SKM-1 treated with dmso at 0.1 percent for 144 hours (cell line): ENCODE measurements at regions not wholly inside any gene's neighbourhood (a gene's known extent, or its start where the extent isn't known, plus 50 kb on each side); places are given as distances from the start of the nearest gene placed in this dataset.

Experiments
- DNase-seq: peaks from one replicate; lab custom pipeline; 2025; ENCODE audit not compliant: unreplicated experiment; lab: John Stamatoyannopoulos, UW

DNA sequence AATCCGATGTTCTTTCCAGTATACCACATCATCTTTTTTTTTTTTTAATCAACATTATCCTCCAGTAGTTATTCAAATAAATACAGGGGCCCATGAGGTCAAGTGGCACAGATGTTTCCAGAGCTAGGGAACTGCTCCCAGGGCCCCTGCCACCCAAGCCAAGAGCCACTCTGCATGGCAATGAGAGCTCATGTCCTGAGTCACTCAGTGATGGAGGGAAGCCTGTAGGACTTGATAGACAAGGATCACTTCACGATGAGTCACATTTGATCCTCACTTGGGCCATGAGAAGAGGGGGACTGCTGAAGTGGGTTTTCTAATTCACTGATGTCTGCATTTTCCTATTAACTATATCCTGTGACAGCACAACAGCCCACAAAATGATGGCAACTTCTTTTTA lies 127.0 kb upstream of the PKDCC start:
- no peak for DNase-seq

GRCh38 chr2:41922177-41922576 lies 125.6 kb upstream of the PKDCC start:
- DNase-seq, result no peak

GRCh38 chr2:41923156-41923786 lies 124.5 kb upstream of the PKDCC start:
- no peak for DNase-seq

GRCh38 chr2:41924024-41924423 lies 123.8 kb upstream of the PKDCC start:
- DNase-seq, result no peak

- DNase-seq, result no peak
These were observed 123.0 kb upstream of the PKDCC start for GRCh38 chr2:41924709-41925408.

DNA sequence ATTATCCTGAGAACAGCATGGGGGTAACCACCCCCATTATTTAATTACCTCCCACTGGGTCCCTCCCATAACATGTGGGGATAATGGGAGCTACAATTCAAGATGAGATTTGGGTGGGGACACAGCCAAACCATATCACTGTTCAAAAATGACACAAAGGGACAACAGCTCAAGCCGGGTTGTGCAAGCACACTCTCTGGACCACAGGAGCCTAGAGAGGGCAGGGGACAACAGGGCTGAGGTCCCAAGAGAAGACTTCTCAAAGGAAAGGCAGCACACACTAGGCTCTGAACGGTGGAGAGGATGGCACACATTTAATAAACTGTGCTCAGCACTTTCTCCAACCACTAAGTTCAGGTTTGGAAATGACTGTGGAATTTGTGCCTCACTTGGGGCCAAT lies 122.1 kb upstream of the PKDCC start:
- DNase-seq, result no peak

DNA sequence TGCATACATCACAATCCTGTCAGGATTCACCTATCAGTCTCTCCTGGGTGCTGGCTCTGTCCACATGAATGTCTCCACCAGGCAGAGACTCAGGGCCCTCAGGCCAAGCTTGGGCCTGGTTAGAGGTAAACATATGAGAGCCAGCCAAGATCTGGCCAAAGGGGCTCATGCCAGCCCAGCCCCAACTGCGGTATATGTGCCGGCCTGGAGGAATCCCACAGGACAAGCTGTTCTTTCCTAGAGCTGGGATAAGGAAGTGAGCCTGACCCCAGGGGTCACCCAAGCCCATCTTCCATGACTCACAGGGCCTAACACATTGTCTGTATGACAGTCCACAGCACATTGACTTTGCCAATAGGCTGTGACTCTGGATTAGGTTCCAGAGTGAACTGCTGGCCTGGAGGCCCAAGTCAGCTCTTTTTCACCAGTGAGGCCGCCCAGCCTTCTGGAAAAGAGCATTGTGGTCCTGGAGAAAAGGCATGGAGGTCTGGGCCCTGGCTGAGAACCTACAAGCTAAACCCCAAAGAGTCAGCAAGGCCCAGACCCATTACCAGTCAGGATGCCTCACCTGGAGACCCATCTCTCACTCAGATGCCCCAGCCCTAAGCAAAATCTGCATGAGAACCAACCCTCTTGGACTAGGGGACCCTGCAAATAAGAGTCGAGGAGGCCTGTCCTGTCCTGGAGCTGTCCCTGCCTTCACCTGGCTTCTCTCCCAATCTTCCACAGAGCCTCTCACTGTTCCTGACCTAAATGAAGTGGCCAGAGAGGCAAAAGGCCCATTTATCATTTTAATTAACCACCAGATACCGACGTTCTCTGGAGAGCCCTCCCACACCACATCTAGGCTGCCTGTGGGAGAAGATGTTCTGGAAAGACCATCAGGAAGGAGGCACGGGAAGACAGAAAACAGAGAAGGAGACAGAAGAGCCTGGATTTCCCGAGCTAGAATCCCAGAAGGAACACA lies 120.9 kb upstream of the PKDCC start:
- no peak for DNase-seq

DNA sequence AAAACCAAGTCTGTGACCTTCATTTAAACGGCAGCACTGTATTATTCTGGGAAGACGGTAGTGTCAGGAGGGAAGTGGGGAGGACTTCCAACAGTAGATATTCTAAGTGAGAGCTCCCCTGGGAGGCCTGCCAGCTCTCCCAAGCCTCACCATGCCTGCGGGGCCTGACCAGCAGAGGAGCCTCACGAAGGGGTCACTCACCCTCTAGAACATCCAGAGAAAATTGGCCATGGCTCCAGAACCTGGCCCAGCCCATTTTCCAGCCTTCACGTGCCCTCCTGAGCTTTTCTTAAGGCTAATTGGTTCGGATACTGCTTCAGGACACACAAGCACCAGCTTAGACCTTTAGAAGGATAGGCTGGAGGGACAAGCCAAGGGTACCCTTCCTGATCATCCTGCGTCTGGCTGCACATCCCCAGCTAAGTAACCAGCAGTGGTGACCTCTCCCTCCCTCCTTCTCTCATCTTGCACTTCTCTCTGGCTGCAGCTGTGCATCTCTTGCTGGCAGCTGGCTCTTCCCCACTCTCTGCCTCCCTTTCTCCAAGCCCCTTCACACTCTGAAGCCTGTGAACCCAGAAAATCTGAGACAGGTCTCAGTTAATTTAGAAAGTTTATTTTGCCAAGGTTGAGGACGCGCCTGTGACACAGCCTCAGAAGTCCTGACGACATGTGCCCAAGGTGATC lies 120.1 kb upstream of the PKDCC start:
- DNase-seq, result no peak

DNA sequence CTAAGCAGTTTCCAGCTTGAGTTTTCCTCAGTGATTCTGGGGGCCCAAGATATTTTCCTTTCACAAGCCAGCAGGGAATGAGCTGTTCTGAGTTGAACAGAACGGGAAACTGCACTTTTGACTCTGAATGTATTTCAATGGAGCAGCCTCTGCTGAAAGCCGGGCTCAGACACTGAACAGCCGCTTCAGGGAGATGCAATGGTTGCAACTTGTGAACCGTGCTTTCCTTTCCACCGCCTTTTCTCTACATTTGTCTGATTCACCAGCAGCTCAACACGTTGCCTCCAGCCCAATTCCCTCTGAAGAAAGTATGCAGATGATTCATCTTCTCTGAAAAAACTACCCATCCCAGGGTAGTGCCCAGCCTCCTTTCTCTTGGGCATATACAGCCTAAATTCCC lies 119.3 kb upstream of the PKDCC start:
- DNase-seq, result no peak

DNA sequence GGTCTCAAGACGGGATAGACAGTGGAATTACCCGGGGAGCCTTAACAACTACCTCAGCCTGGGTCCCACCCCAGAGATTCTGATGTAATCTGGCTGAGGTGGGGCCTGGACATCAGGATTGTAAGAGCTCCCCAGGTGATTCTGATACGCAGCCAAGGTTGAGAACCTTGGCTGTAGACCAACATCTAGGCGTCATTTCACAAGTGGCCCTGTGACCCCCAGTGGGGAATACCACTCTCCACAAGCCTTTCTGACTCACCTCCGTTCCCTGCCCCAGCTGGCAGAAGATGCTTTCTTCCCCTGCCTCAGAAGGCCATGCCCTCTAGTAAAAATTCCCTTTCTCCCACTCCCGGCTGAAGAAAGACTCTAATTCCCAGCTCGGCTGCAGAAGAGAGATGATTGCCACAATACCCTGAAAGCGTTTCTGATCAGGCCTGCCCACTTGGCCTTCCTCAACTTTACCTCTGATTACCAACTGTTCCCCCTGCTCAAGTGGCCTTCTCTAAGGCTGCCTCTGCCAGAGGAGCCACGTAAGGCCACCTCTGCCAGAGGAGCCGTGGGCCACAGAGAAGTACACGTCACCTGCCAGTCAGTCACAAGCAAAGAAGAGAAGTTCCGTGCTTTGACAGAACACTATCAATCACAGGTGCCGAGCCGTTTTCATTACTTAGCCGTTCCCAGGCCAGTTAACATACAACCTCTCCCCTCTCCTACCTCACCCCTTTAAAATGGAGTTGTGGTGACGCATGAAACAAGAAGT lies 116.8 kb upstream of the PKDCC start:
- DNase-seq, result no peak

- no peak for DNase-seq
These were observed 115.4 kb upstream of the PKDCC start for GRCh38 chr2:41932241-41933045.

GRCh38 chr2:41933046-41933420 lies 114.8 kb upstream of the PKDCC start:
- DNase-seq, result no peak

GRCh38 chr2:41933585-41934320 lies 114.1 kb upstream of the PKDCC start:
- DNase-seq, result no peak

GRCh38 chr2:41934329-41934958 lies 113.4 kb upstream of the PKDCC start:
- DNase-seq, result no peak

DNA sequence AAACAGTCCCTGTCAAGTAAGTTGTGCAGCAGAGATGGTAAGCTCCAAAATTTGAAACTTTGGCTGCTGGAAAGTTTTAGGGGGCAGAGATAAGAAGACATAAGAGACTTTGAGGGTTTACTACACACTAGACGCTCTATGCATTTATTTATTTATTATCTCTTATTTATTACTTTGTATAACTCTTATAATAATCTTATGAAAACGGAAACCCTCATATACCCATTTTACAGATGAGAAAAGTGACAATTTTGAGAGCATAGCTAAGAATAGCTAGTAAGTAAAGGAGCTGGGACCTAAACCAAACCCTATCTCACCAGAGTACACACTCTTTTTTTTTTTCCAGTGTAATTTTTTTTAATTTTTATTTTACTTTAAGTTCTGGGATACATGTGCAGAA lies 112.8 kb upstream of the PKDCC start:
- no peak for DNase-seq

GRCh38 chr2:41935825-41936224 lies 112.0 kb upstream of the PKDCC start:
- no peak for DNase-seq

- DNase-seq, result no peak
These were observed 110.9 kb upstream of the PKDCC start for GRCh38 chr2:41936771-41937463.

DNA sequence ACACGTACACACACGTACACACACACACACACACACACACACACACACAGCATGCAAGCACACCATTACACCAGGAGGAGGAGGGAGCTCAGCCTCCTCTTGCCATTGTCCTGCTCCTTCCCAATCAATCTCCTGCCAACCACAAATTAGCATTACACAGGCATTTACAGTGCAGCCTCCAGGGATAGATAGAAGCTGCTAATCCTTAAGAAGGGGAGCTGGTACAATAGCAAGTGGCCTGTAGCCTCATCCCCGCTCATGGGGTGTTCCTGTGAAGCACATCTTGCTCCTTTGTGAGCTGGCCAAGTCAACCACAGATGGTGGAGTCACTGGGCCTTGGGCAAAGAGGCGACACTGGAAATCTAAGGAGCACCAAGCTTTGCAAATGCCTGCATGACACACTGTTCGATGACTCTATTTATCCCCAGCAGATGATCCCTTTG lies 110.3 kb upstream of the PKDCC start:
- no peak for DNase-seq
